Activated naive CD8-positive, alpha-beta T cell treated with anti-CD3 and anti-CD28 coated beads for 36 hours (primary cell): ENCODE measurements at regions not wholly inside any gene's neighbourhood (a gene's known extent, or its start where the extent isn't known, plus 50 kb on each side); places are given as distances from the start of the nearest gene placed in this dataset.
"Not testable (repeated sequence)": the region's sequence is repeated elsewhere in the genome, so short reads cannot be mapped to it uniquely, and the experiment has no call there.

Experiments used
- DNase-seq: peaks from one replicate; pipeline ENCODE4 v3.0.0; 2021
- H3K27ac Mint-ChIP-seq: one replicate; pipeline ENCODE4 v1.8.0; 2022; ENCODE audit warnings: mild to moderate bottlenecking, moderate library complexity, mixed read lengths
- H3K27me3 Mint-ChIP-seq: one replicate; pipeline ENCODE4 v1.8.0; 2022; ENCODE audit warnings: mild to moderate bottlenecking, mixed read lengths
- H3K36me3 Mint-ChIP-seq: one replicate; pipeline ENCODE4 v1.8.0; 2021; ENCODE audit warnings: mild to moderate bottlenecking, mixed read lengths
- H3K4me1 Mint-ChIP-seq: one replicate; pipeline ENCODE4 v1.8.0; 2021; ENCODE audit warnings: mixed read lengths
- H3K4me3 Mint-ChIP-seq: one replicate; pipeline ENCODE4 v1.8.0; 2022; ENCODE audit warnings: mild to moderate bottlenecking, moderate library complexity, mixed read lengths
- H3K9me3 Mint-ChIP-seq: one replicate; pipeline ENCODE4 v1.8.0; 2022; ENCODE audit warnings: mixed read lengths

- no peak for DNase-seq
- Mint-ChIP-seq H3K4me1 (no peaks in the 10 kb centered on the region), H3K9me3 (peaks cover 24% of the 10 kb centered on the region), H3K27me3 (no peaks in the 10 kb centered on the region), H3K4me3 (no peak overlapping the region), H3K36me3 (peaks cover 5% of the 10 kb centered on the region), H3K27ac (no peak overlapping the region)
Observed at GRCh38 chr5:100683881-100684280, 148.7 kb downstream of the FAM174A start.

- not testable (repeated sequence) for H3K36me3 Mint-ChIP-seq, H3K4me1 Mint-ChIP-seq, DNase-seq, H3K27ac Mint-ChIP-seq, H3K27me3 Mint-ChIP-seq, H3K4me3 Mint-ChIP-seq
- H3K9me3 Mint-ChIP-seq: peaks cover 20% of the 10 kb centered on the region
Observed at GRCh38 chr5:100685122-100685521, 149.9 kb downstream of the FAM174A start.

- H3K9me3 Mint-ChIP-seq, H3K27me3 Mint-ChIP-seq, H3K27ac Mint-ChIP-seq, H3K36me3 Mint-ChIP-seq, H3K4me1 Mint-ChIP-seq, DNase-seq, H3K4me3 Mint-ChIP-seq: not testable (repeated sequence)
Observed at GRCh38 chr5:100688834-100689233, 153.7 kb downstream of the FAM174A start.

- H3K27me3 Mint-ChIP-seq: no peaks in the 10 kb centered on the region
- peaks cover 1% of the 10 kb centered on the region for H3K4me1 Mint-ChIP-seq
- H3K27ac Mint-ChIP-seq: no peak overlapping the region
- H3K36me3 Mint-ChIP-seq: no peaks in the 10 kb centered on the region
- DNase-seq: no peak
- no peaks in the 10 kb centered on the region for H3K9me3 Mint-ChIP-seq
- no peak overlapping the region for H3K4me3 Mint-ChIP-seq
Observed at GRCh38 chr5:100690036-100690560, 154.9 kb downstream of the FAM174A start.

GRCh38 chr5:100691085-100691484, 155.9 kb downstream of the FAM174A start:
- Mint-ChIP-seq H3K27ac (no peak overlapping the region), H3K4me3 (no peak overlapping the region), H3K36me3 (no peaks in the 10 kb centered on the region), H3K27me3 (no peaks in the 10 kb centered on the region), H3K9me3 (no peaks in the 10 kb centered on the region), H3K4me1 (peaks cover 5% of the 10 kb centered on the region)
- no peak for DNase-seq

GRCh38 chr5:100691548-100691947, 156.4 kb downstream of the FAM174A start:
- Mint-ChIP-seq H3K36me3 (no peaks in the 10 kb centered on the region), H3K27me3 (no peaks in the 10 kb centered on the region), H3K4me3 (no peak overlapping the region), H3K27ac (no peak overlapping the region), H3K9me3 (no peaks in the 10 kb centered on the region), H3K4me1 (peaks cover 5% of the 10 kb centered on the region)
- no peak for DNase-seq

- H3K27ac Mint-ChIP-seq: no peak overlapping the region
- no peaks in the 10 kb centered on the region for H3K36me3 Mint-ChIP-seq
- no peak for DNase-seq
- no peak overlapping the region for H3K4me3 Mint-ChIP-seq
- no peaks in the 10 kb centered on the region for H3K27me3 Mint-ChIP-seq
- peaks cover 5% of the 10 kb centered on the region for H3K4me1 Mint-ChIP-seq
- no peaks in the 10 kb centered on the region for H3K9me3 Mint-ChIP-seq
Observed at GRCh38 chr5:100693481-100693880, 158.3 kb downstream of the FAM174A start.

- peaks cover 5% of the 10 kb centered on the region for H3K4me1 Mint-ChIP-seq
- H3K27me3 Mint-ChIP-seq: no peaks in the 10 kb centered on the region
- no peaks in the 10 kb centered on the region for H3K9me3 Mint-ChIP-seq
- H3K4me3 Mint-ChIP-seq: no peak overlapping the region
- no peak overlapping the region for H3K27ac Mint-ChIP-seq
- H3K36me3 Mint-ChIP-seq: no peaks in the 10 kb centered on the region
- DNase-seq: no peak
Observed at GRCh38 chr5:100694100-100694499, 158.9 kb downstream of the FAM174A start.

GRCh38 chr5:100697970-100698369, 162.8 kb downstream of the FAM174A start:
- H3K4me3 Mint-ChIP-seq: no peak overlapping the region
- H3K27ac Mint-ChIP-seq: no peak overlapping the region
- peaks cover 1% of the 10 kb centered on the region for H3K9me3 Mint-ChIP-seq
- no peaks in the 10 kb centered on the region for H3K27me3 Mint-ChIP-seq
- H3K36me3 Mint-ChIP-seq: no peaks in the 10 kb centered on the region
- DNase-seq: no peak
- peaks cover 4% of the 10 kb centered on the region for H3K4me1 Mint-ChIP-seq

GRCh38 chr5:100706776-100707175, 171.6 kb downstream of the FAM174A start:
- Mint-ChIP-seq H3K27me3 (no peaks in the 10 kb centered on the region), H3K9me3 (peaks cover 3% of the 10 kb centered on the region), H3K4me1 (no peaks in the 10 kb centered on the region)

GRCh38 chr5:100708645-100709171, 173.5 kb downstream of the FAM174A start:
- no peaks in the 10 kb centered on the region for H3K4me1 Mint-ChIP-seq
- H3K27me3 Mint-ChIP-seq: no peaks in the 10 kb centered on the region
- H3K36me3 Mint-ChIP-seq: no peaks in the 10 kb centered on the region
- H3K4me3 Mint-ChIP-seq: no peak overlapping the region
- no peak for DNase-seq
- H3K27ac Mint-ChIP-seq: no peak overlapping the region
- H3K9me3 Mint-ChIP-seq: peaks cover 3% of the 10 kb centered on the region

More at GRCh38 chr5:100706776-100707175, 171.6 kb downstream of the FAM174A start:
- Mint-ChIP-seq H3K27ac (no peak overlapping the region), H3K36me3 (no peaks in the 10 kb centered on the region), H3K4me3 (no peak overlapping the region)
- no peak for DNase-seq

GRCh38 chr5:100709771-100710170, 174.6 kb downstream of the FAM174A start:
- H3K4me1 Mint-ChIP-seq: peaks cover 1% of the 10 kb centered on the region
- H3K4me3 Mint-ChIP-seq: no peak overlapping the region
- H3K27me3 Mint-ChIP-seq: no peaks in the 10 kb centered on the region
- DNase-seq: no peak
- H3K9me3 Mint-ChIP-seq: peaks cover 2% of the 10 kb centered on the region
- no peak overlapping the region for H3K27ac Mint-ChIP-seq
- H3K36me3 Mint-ChIP-seq: no peaks in the 10 kb centered on the region

- DNase-seq, H3K36me3 Mint-ChIP-seq, H3K4me3 Mint-ChIP-seq, H3K27me3 Mint-ChIP-seq, H3K27ac Mint-ChIP-seq, H3K9me3 Mint-ChIP-seq, H3K4me1 Mint-ChIP-seq: not testable (repeated sequence)
Observed at GRCh38 chr5:100714780-100715179, 179.6 kb downstream of the FAM174A start.

- Mint-ChIP-seq H3K36me3 (no peaks in the 10 kb centered on the region), H3K4me3 (no peak overlapping the region), H3K27ac (no peak overlapping the region), H3K4me1 (no peaks in the 10 kb centered on the region), H3K27me3 (no peaks in the 10 kb centered on the region), H3K9me3 (no peaks in the 10 kb centered on the region)
- DNase-seq: no peak
Observed at GRCh38 chr5:100722657-100723056, 180.4 kb downstream of the ST8SIA4 start.

- Mint-ChIP-seq H3K27me3 (no peaks in the 10 kb centered on the region), H3K9me3 (no peaks in the 10 kb centered on the region), H3K4me3 (no peak overlapping the region), H3K27ac (no peak overlapping the region), H3K36me3 (no peaks in the 10 kb centered on the region), H3K4me1 (no peaks in the 10 kb centered on the region)
- no peak for DNase-seq
Observed at GRCh38 chr5:100723229-100723628, 179.9 kb downstream of the ST8SIA4 start.

- Mint-ChIP-seq H3K27me3 (no peaks in the 10 kb centered on the region), H3K4me1 (no peaks in the 10 kb centered on the region), H3K27ac (no peak overlapping the region)
Observed at GRCh38 chr5:100726116-100726515, 177.0 kb downstream of the ST8SIA4 start.

More at GRCh38 chr5:100726116-100726515, 177.0 kb downstream of the ST8SIA4 start:
- Mint-ChIP-seq H3K4me3 (no peak overlapping the region), H3K9me3 (no peaks in the 10 kb centered on the region), H3K36me3 (no peaks in the 10 kb centered on the region)
- DNase-seq: no peak
